OCI-LY3 (cell line): ENCODE measurements at regions not wholly inside any gene's neighbourhood (a gene's known extent, or its start where the extent isn't known, plus 50 kb on each side); places are given as distances from the start of the nearest gene placed in this dataset.

Source experiments
- H2AFZ ChIP-seq: fragments of 200-600, 300-600 bp; shearing (Covaris generic); 2 replicates; pipeline ENCODE4 v1.6.0; 2014; ENCODE audit warnings: antibody characterized with exemption, low read depth, low read length
- H3K27ac ChIP-seq: fragments of 200-600, 300-600 bp; sonication (generic); 2 replicates; pipeline ENCODE4 v1.5.1; 2014; ENCODE audit warnings: mild to moderate bottlenecking, low read length, moderate library complexity, mixed read lengths
- H3K27me3 ChIP-seq: fragments of 200-600, 300-600 bp; sonication (generic); 2 replicates; pipeline ENCODE4 v1.6.1; 2014; ENCODE audit warnings: low read depth, low read length, mixed read lengths
- H3K36me3 ChIP-seq: fragments of 200-600, 300-600 bp; sonication (generic); replicated peaks from 2 replicates; pipeline ENCODE3; 2014; ENCODE audit warnings: low read depth, low read length, mixed read lengths
- H3K4me1 ChIP-seq: fragments of 300-600, 200-600 bp; sonication (generic); 2 replicates; pipeline ENCODE4 v1.6.1; 2014; ENCODE audit warnings: low read length, mixed read lengths
- H3K4me2 ChIP-seq: fragments of 200-600, 300-600 bp; sonication (generic); 2 replicates; pipeline ENCODE4 v1.6.1; 2014; ENCODE audit warnings: low read length, mixed read lengths
- H3K4me3 ChIP-seq: fragments of 300-600, 200-600 bp; sonication (generic); 2 replicates; pipeline ENCODE4 v1.5.1; 2014; ENCODE audit warnings: antibody characterized with exemption, mild to moderate bottlenecking, low read length, moderate library complexity
- H3K79me2 ChIP-seq: fragments of 300-600, 200-600 bp; shearing (Covaris generic); 2 replicates; pipeline ENCODE4 v1.6.1; 2014; ENCODE audit warnings: mild to moderate bottlenecking, low read length, mixed read lengths
- H3K9ac ChIP-seq: fragments of 300-600, 200-600 bp; shearing (Covaris generic); 2 replicates; pipeline ENCODE4 v1.6.0; 2014; ENCODE audit warnings: mild to moderate bottlenecking, low read length, moderate library complexity
- H3K9me3 ChIP-seq: fragments of 200-600, 300-600 bp; shearing (Covaris generic); 2 replicates; pipeline ENCODE4 v1.6.1; 2014; ENCODE audit warnings: low read length, mixed read lengths; ENCODE audit not compliant: insufficient read depth
- H4K20me1 ChIP-seq: fragments of 200-600, 300-600 bp; sonication (generic); 2 replicates; pipeline ENCODE4 v1.6.1; 2016; ENCODE audit warnings: low read length, mixed read lengths; ENCODE audit not compliant: insufficient read depth
- CTCF ChIP-seq: fragments of 200-600, 300-600 bp; sonication (generic); IDR thresholded peaks from 2 replicates; pipeline ENCODE4 v1.5.1; 2014; ENCODE audit warnings: antibody characterized with exemption, low read length, low read depth
- EZH2phosphoT487 ChIP-seq: fragments of 200-600 bp; shearing (Covaris generic); IDR thresholded peaks from 2 replicates; pipeline ENCODE4 v1.6.1; 2018; ENCODE audit warnings: antibody characterized with exemption, mixed run types, low read depth

- Histone ChIP-seq H3K27me3 (no peaks in the 10 kb centered on the region), H3K27ac (no peak overlapping the region), H3K4me1 (no peaks in the 10 kb centered on the region), H3K36me3 (no peaks in the 10 kb centered on the region), H3K9me3 (no peaks in the 10 kb centered on the region), H3K9ac (no peak overlapping the region), H3K4me3 (no peak overlapping the region), H4K20me1 (no peaks in the 10 kb centered on the region), H2AFZ (no peak overlapping the region), H3K4me2 (no peak overlapping the region), H3K79me2 (no peaks in the 10 kb centered on the region)
- TF ChIP-seq CTCF: no peak
- TF ChIP-seq EZH2phosphoT487: no peak
Observed at GRCh38 chr18:71293322-71293721, 1004.5 kb downstream of the SOCS6 start.

- Histone ChIP-seq H3K9me3 (no peaks in the 10 kb centered on the region), H3K4me3 (no peak overlapping the region), H3K27me3 (no peaks in the 10 kb centered on the region), H3K4me2 (no peak overlapping the region), H3K27ac (no peak overlapping the region), H2AFZ (0 out of 2 replicates have a peak overlapping the region, but pooled peaks have one; percentile 4), H3K36me3 (no peaks in the 10 kb centered on the region), H3K9ac (no peak overlapping the region), H4K20me1 (no peaks in the 10 kb centered on the region), H3K4me1 (no peaks in the 10 kb centered on the region), H3K79me2 (no peaks in the 10 kb centered on the region)
- TF ChIP-seq EZH2phosphoT487 (no peak), CTCF (no peak)
Observed at GRCh38 chr18:71287268-71287667, 998.4 kb downstream of the SOCS6 start.

- Histone ChIP-seq H3K4me1 (no peaks in the 10 kb centered on the region), H3K27me3 (no peaks in the 10 kb centered on the region), H3K4me3 (no peak overlapping the region), H2AFZ (no peak overlapping the region), H3K4me2 (no peak overlapping the region), H3K9ac (no peak overlapping the region), H3K36me3 (no peaks in the 10 kb centered on the region), H3K79me2 (no peaks in the 10 kb centered on the region), H3K27ac (no peak overlapping the region), H4K20me1 (no peaks in the 10 kb centered on the region), H3K9me3 (no peaks in the 10 kb centered on the region)
- TF ChIP-seq EZH2phosphoT487: no peak
- no peak for TF ChIP-seq CTCF
Observed at GRCh38 chr18:71252351-71252865, 963.6 kb downstream of the SOCS6 start.

- Histone ChIP-seq H4K20me1 (no peaks in the 10 kb centered on the region), H3K36me3 (no peaks in the 10 kb centered on the region), H3K4me1 (no peaks in the 10 kb centered on the region), H3K4me3 (no peak overlapping the region), H3K9ac (no peak overlapping the region), H2AFZ (no peak overlapping the region), H3K27me3 (no peaks in the 10 kb centered on the region), H3K4me2 (no peak overlapping the region), H3K79me2 (no peaks in the 10 kb centered on the region), H3K9me3 (no peaks in the 10 kb centered on the region), H3K27ac (no peak overlapping the region)
- no peak for TF ChIP-seq CTCF
Observed at GRCh38 chr18:71250191-71250590, 961.3 kb downstream of the SOCS6 start.
